ENCODE measurements at regions not wholly inside any gene's neighbourhood (a gene's known extent, or its start where the extent isn't known, plus 50 kb on each side); places are given as distances from the start of the nearest gene placed in this dataset.

- Histone ChIP-seq H3K36me3 (no peaks in the 10 kb centered on the region), H3K4me3 (no peak overlapping the region), H3K27me3 (no peaks in the 10 kb centered on the region), H3K9me3 (no peaks in the 10 kb centered on the region), H3K27ac (peak overlapping the region in 1 of 4 donors; percentile 39), H3K4me1 (peaks cover 0 to 12% (median 5%) of the 10 kb centered on the region in 4 donors)
- intact Hi-C loops (cut with DNase I): no loop called here
- no peak for TF ChIP-seq POLR2AphosphoS5 (IDR thresholded peaks at IDR 0.05)
- DNase-seq: no peak
- 32 to 67% methylated on average over 2 of the region's 2 CpGs for WGBS, 2 donors
Observed at GRCh38 chr11:25928076-25928475, 403.9 kb upstream of the ANO3 start.

- intact Hi-C loops (cut with DNase I): no loop called here
- H3K9me3 ChIP-seq: peaks cover 0 to 2% (median 0%) of the 10 kb centered on the region in 4 donors
- H3K4me3 ChIP-seq: no peak overlapping the region
- no peaks in the 10 kb centered on the region for H3K4me1 ChIP-seq
- H3K27me3 ChIP-seq: no peaks in the 10 kb centered on the region
- no peaks in the 10 kb centered on the region for H3K36me3 ChIP-seq
- no peak for TF ChIP-seq CTCF (IDR thresholded peaks at IDR 0.05)
- TF ChIP-seq POLR2A (IDR thresholded peaks at IDR 0.05): no peak
- no peak for TF ChIP-seq EP300 (IDR thresholded peaks at IDR 0.05)
- no peak for TF ChIP-seq POLR2AphosphoS5 (IDR thresholded peaks at IDR 0.05)
- no peak for DNase-seq
- no peak overlapping the region for H3K27ac ChIP-seq
- WGBS, 2 donors: 81 to 95% methylated on average over 1 of the region's 1 CpG
Observed at GRCh38 chr11:25938952-25939351, 393.0 kb upstream of the ANO3 start.

- Histone ChIP-seq H3K36me3 (no peaks in the 10 kb centered on the region), H3K4me1 (no peaks in the 10 kb centered on the region), H3K27ac (no peak overlapping the region), H3K4me3 (no peak overlapping the region), H3K27me3 (no peaks in the 10 kb centered on the region), H3K9me3 (peaks cover 0 to 2% (median 0%) of the 10 kb centered on the region in 4 donors)
- intact Hi-C loops (cut with DNase I): no loop called here
- DNase-seq: no peak
- TF ChIP-seq POLR2AphosphoS5 (IDR thresholded peaks at IDR 0.05) (no peak), CTCF (IDR thresholded peaks at IDR 0.05) (no peak), EP300 (IDR thresholded peaks at IDR 0.05) (no peak), POLR2A (IDR thresholded peaks at IDR 0.05) (no peak)
- WGBS, 2 donors: 78 to 82% methylated on average over 2 of the region's 2 CpGs
Observed at GRCh38 chr11:25939691-25940090, 392.2 kb upstream of the ANO3 start.

- Histone ChIP-seq H3K36me3 (no peaks in the 10 kb centered on the region), H3K27ac (no peak overlapping the region), H3K4me1 (no peaks in the 10 kb centered on the region), H3K9me3 (no peaks in the 10 kb centered on the region), H3K4me3 (no peak overlapping the region), H3K27me3 (no peaks in the 10 kb centered on the region)
- DNase-seq: no peak
- no peak for TF ChIP-seq EP300 (IDR thresholded peaks at IDR 0.05)
- TF ChIP-seq POLR2A (IDR thresholded peaks at IDR 0.05): no peak
- TF ChIP-seq POLR2AphosphoS5 (IDR thresholded peaks at IDR 0.05): no peak
- no peak for TF ChIP-seq CTCF (IDR thresholded peaks at IDR 0.05)
- intact Hi-C loops (cut with DNase I): no loop called here
- WGBS, 2 donors: 76 to 78% methylated on average over 1 of the region's 1 CpG
Observed at GRCh38 chr11:25941353-25941752, 390.6 kb upstream of the ANO3 start.

GRCh38 chr11:25943031-25943430 lies 388.9 kb upstream of the ANO3 start:
- H3K4me1 ChIP-seq: no peaks in the 10 kb centered on the region
- no peaks in the 10 kb centered on the region for H3K36me3 ChIP-seq
- no peaks in the 10 kb centered on the region for H3K27me3 ChIP-seq
- 92 to 93% methylated on average over 6 of the region's 6 CpGs for WGBS, 2 donors
- H3K4me3 ChIP-seq: no peak overlapping the region
- intact Hi-C loops (cut with DNase I): no loop called here
- H3K27ac ChIP-seq: no peak overlapping the region
- no peak for TF ChIP-seq EP300 (IDR thresholded peaks at IDR 0.05)
- no peak for TF ChIP-seq POLR2AphosphoS5 (IDR thresholded peaks at IDR 0.05)
- no peak for TF ChIP-seq CTCF (IDR thresholded peaks at IDR 0.05)
- TF ChIP-seq POLR2A (IDR thresholded peaks at IDR 0.05): no peak
- no peak for DNase-seq
- no peaks in the 10 kb centered on the region for H3K9me3 ChIP-seq
